DND-41 (cell line): ENCODE measurements at regions not wholly inside any gene's neighbourhood (a gene's known extent, or its start where the extent isn't known, plus 50 kb on each side); places are given as distances from the start of the nearest gene placed in this dataset.

Source experiments
- ATAC-seq: fragments of 200-7000 bp; cut with Tn5 transposase; 3 replicates; pipeline ENCODE4 v1.9.1; 2021; ENCODE audit warnings: low read depth; ENCODE audit not compliant: insufficient read depth
- DNase-seq: peaks from one replicate; pipeline ENCODE4 v3.0.0-alpha.2; 2020
- H2AFZ ChIP-seq: 2 replicates; pipeline ENCODE4 v1.6.0; 2012; ENCODE audit warnings: low read depth, low read length
- H3K27ac ChIP-seq: 2 replicates; pipeline ENCODE4 v1.5.1; 2012; ENCODE audit warnings: low read length, inconsistent platforms
- H3K27me3 ChIP-seq: fragments of 200-600 bp; sonication (generic); 2 replicates; pipeline ENCODE4 v1.6.0; 2012; ENCODE audit warnings: low read length, mild to moderate bottlenecking, inconsistent platforms; ENCODE audit not compliant: insufficient read depth, poor library complexity
- H3K36me3 ChIP-seq: 2 replicates; pipeline ENCODE4 v1.5.1; 2012; ENCODE audit warnings: low read length, inconsistent platforms; ENCODE audit not compliant: insufficient read depth
- H3K4me1 ChIP-seq: 2 replicates; pipeline ENCODE4 v1.5.1; 2012; ENCODE audit warnings: mild to moderate bottlenecking, low read length; ENCODE audit not compliant: insufficient read depth
- H3K4me2 ChIP-seq: 2 replicates; pipeline ENCODE4 v1.6.0; 2012; ENCODE audit warnings: mild to moderate bottlenecking, moderate library complexity, low read length, inconsistent platforms; ENCODE audit not compliant: insufficient read depth
- H3K4me3 ChIP-seq, 2 experiments: fragments of 200-600 bp in 1 of 2; shearing (Covaris generic) in 1 of 2; 2 replicates each; pipeline ENCODE4 v1.5.1; 2012 to 2016; ENCODE audit warnings: inconsistent platforms in 2 of 2, low read length in 2 of 2, mild to moderate bottlenecking in 2 of 2, low read depth in 1 of 2, moderate library complexity in 1 of 2
- H3K79me2 ChIP-seq: 2 replicates; pipeline ENCODE4 v1.6.0; 2012; ENCODE audit warnings: low read length, inconsistent platforms; ENCODE audit not compliant: insufficient read depth
- H3K9ac ChIP-seq: 2 replicates; pipeline ENCODE4 v1.6.0; 2012; ENCODE audit warnings: low read depth, mild to moderate bottlenecking, inconsistent platforms, low read length, moderate library complexity
- H3K9me3 ChIP-seq: 2 replicates; pipeline ENCODE4 v1.5.1; 2012; ENCODE audit warnings: low read length, moderate library complexity, mild to moderate bottlenecking, inconsistent platforms; ENCODE audit not compliant: insufficient read depth, severe bottlenecking
- H4K20me1 ChIP-seq: 2 replicates; pipeline ENCODE4 v1.6.0; 2012; ENCODE audit warnings: low read length; ENCODE audit not compliant: insufficient read depth
- EZH2 ChIP-seq: IDR thresholded peaks from 3 replicates; pipeline ENCODE4 v1.6.1; 2012; ENCODE audit warnings: borderline replicate concordance, low read depth, mild to moderate bottlenecking, moderate library complexity, low read length, inconsistent platforms; ENCODE audit not compliant: severe bottlenecking
- TF ChIP-seq, protein P1 (sequence below): IDR thresholded peaks from 2 replicates; pipeline ENCODE4 v1.5.1; 2012; ENCODE audit warnings: borderline replicate concordance, low read length, moderate library complexity, mild to moderate bottlenecking; ENCODE audit not compliant: poor library complexity, severe bottlenecking; ENCODE audit errors: extremely low read depth

DNA sequence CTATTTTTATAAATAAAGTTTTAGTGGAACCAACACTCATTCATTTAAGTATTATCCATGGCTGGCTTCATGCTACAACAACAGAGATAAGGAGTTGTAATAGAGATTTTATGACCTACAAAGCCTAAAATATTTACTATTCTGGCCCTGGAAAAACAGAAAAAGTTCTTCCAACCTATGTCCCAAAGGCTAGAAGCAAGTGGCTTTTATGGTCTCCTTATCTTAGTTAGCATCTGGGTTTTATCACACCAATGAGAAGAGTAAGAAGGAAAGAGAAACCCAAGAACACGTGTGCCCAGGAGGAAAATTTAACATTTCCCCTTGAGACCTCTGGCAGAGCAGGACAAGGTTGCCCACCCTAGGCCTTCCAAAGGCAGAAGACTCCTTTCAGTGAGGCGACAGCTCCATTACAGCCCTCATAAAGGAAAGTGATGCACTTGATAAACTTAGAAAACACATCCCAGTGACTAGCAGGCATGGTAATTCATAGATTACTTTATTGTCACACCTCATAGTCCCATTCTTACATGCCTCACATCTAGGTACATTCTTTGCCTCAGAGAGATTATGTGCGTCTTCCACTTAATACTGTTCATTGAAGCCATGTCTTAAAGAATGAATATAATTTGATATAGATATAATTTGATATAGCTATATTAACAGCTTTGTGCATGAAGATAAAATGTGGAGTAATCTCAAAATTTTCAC, 113.2 kb upstream of the ACP3 start:
- H3K36me3 ChIP-seq: no peaks in the 10 kb centered on the region
- H3K9ac ChIP-seq: no peak overlapping the region
- H3K79me2 ChIP-seq: no peaks in the 10 kb centered on the region
- ATAC-seq (no peak), DNase-seq (no peak)
- H3K4me1 ChIP-seq: no peaks in the 10 kb centered on the region
- H3K27me3 ChIP-seq: peaks cover 3% of the 10 kb centered on the region
- H2AFZ ChIP-seq: no peak overlapping the region
- no peaks in the 10 kb centered on the region for H4K20me1 ChIP-seq
- H3K9me3 ChIP-seq: no peaks in the 10 kb centered on the region
- H3K4me3 ChIP-seq: no peak overlapping the region
- no peak overlapping the region for H3K27ac ChIP-seq
- TF ChIP-seq EZH2: no peak
- TF ChIP-seq, protein P1, sequence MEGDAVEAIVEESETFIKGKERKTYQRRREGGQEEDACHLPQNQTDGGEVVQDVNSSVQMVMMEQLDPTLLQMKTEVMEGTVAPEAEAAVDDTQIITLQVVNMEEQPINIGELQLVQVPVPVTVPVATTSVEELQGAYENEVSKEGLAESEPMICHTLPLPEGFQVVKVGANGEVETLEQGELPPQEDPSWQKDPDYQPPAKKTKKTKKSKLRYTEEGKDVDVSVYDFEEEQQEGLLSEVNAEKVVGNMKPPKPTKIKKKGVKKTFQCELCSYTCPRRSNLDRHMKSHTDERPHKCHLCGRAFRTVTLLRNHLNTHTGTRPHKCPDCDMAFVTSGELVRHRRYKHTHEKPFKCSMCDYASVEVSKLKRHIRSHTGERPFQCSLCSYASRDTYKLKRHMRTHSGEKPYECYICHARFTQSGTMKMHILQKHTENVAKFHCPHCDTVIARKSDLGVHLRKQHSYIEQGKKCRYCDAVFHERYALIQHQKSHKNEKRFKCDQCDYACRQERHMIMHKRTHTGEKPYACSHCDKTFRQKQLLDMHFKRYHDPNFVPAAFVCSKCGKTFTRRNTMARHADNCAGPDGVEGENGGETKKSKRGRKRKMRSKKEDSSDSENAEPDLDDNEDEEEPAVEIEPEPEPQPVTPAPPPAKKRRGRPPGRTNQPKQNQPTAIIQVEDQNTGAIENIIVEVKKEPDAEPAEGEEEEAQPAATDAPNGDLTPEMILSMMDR: no peak
- H3K4me2 ChIP-seq: no peak overlapping the region

DNA sequence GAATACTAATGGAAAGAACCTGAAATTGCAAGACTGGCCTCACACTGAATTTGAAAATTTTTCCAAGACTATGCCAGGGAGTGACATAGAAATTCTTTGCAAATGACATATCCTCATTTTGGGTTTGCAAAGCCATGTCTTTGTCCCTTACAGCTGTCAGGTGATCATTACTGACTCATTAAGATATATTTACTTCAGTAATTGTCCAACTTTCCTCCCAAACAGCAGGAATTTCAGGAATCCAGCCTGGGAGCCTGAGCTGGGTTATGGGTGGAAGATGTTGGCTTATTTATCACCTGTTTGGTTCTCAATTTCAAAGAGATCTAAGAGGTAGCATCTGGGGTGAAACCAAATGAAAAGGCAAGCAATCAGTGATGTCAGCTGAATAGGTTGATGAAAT, 111.6 kb upstream of the ACP3 start:
- no peaks in the 10 kb centered on the region for H3K36me3 ChIP-seq
- TF ChIP-seq EZH2: no peak
- TF ChIP-seq, protein P1: no peak
- H3K4me2 ChIP-seq: no peak overlapping the region
- DNase-seq (no peak), ATAC-seq (no peak)
- no peak overlapping the region for H3K4me3 ChIP-seq
- no peaks in the 10 kb centered on the region for H3K4me1 ChIP-seq
- no peak overlapping the region for H2AFZ ChIP-seq
- no peak overlapping the region for H3K9ac ChIP-seq
- H3K27me3 ChIP-seq: peaks cover 3% of the 10 kb centered on the region
- no peaks in the 10 kb centered on the region for H3K9me3 ChIP-seq
- H3K27ac ChIP-seq: no peak overlapping the region
- H3K79me2 ChIP-seq: no peaks in the 10 kb centered on the region
- no peaks in the 10 kb centered on the region for H4K20me1 ChIP-seq

DNA sequence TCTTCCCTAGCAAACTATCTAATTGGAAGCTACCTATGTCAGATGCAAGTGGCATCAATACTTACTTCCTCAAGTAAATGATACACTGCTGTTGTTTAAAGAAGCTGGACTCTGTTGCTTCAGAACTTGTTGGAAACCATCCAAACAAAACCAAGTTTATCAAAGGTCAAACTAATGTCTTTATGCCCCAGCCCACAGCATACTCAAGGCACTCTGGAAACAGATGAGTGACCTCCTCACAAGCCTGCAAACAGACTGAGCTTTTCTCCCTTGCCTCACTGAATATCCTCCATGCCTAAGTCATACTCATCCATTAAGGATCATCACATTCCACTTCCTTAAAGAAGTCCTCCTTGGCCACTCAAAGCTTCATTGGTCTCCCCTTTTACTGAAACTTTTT, 107.4 kb upstream of the ACP3 start:
- no peaks in the 10 kb centered on the region for H3K36me3 ChIP-seq
- no peaks in the 10 kb centered on the region for H3K79me2 ChIP-seq
- H4K20me1 ChIP-seq: no peaks in the 10 kb centered on the region
- ATAC-seq (no peak), DNase-seq (no peak)
- no peak overlapping the region for H2AFZ ChIP-seq
- H3K4me3 ChIP-seq: no peak overlapping the region
- no peaks in the 10 kb centered on the region for H3K9me3 ChIP-seq
- H3K4me1 ChIP-seq: no peaks in the 10 kb centered on the region
- no peak overlapping the region for H3K27ac ChIP-seq
- TF ChIP-seq, protein P1: no peak
- TF ChIP-seq EZH2: no peak
- no peak overlapping the region for H3K4me2 ChIP-seq
- H3K9ac ChIP-seq: no peak overlapping the region
- peaks cover 6% of the 10 kb centered on the region for H3K27me3 ChIP-seq
